ENCODE measurements at regions not wholly inside any gene's neighbourhood (a gene's known extent, or its start where the extent isn't known, plus 50 kb on each side); places are given as distances from the start of the nearest gene placed in this dataset.
"Not testable (repeated sequence)": the region's sequence is repeated elsewhere in the genome, so short reads cannot be mapped to it uniquely, and the experiment has no call there.

DNA sequence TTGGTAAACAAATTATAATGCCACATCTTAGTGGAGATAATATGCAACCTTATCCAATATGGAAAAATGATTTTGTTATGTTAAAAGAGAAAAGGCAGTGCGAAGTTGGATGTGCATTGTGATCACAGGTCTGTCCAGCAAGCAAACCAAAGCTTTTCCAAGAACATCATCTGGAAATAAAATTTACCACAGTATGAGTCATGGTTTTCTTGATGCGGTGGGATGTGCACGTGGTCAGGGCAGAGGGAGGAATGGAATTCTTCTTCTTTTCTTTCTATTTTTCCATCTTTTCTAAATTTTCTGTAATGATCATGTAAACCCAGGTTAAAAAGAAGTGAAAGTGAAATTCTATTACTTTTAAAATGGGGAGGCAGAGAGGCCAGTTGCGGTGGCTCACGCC, 169.8 kb downstream of the C11orf91 start:
- H3K4me3 ChIP-seq (ENCODE audit: low read depth, low read length) = no peak overlapping the region
- TF ChIP-seq, protein P1, sequence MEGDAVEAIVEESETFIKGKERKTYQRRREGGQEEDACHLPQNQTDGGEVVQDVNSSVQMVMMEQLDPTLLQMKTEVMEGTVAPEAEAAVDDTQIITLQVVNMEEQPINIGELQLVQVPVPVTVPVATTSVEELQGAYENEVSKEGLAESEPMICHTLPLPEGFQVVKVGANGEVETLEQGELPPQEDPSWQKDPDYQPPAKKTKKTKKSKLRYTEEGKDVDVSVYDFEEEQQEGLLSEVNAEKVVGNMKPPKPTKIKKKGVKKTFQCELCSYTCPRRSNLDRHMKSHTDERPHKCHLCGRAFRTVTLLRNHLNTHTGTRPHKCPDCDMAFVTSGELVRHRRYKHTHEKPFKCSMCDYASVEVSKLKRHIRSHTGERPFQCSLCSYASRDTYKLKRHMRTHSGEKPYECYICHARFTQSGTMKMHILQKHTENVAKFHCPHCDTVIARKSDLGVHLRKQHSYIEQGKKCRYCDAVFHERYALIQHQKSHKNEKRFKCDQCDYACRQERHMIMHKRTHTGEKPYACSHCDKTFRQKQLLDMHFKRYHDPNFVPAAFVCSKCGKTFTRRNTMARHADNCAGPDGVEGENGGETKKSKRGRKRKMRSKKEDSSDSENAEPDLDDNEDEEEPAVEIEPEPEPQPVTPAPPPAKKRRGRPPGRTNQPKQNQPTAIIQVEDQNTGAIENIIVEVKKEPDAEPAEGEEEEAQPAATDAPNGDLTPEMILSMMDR (IDR thresholded peaks at IDR 0.05; ENCODE audit: insufficient read depth, low read length) = no peak
- peak; percentile 50 for DNase-seq (ENCODE audit: low read depth)

DNA sequence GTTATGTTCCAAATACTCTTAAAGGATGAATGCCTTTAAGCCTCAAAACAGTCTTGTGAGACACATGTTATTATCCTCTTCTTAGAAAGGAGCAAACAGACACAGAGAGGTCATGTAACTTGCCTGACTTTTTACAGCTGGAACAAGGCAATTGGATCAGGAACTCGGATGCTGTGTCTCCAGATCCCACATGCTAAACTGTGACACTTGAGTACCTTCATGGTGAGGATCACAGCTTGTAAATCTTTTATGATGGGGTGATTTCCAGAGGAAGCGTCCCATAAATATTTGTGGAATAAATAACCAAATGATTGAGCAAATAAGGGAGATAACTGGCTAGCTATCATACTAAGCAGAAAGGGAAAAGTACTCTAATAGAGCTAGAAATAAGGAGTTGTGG, 171.2 kb downstream of the C11orf91 start:
- no peak overlapping the region for H3K4me3 ChIP-seq (ENCODE audit: low read depth, low read length)
- TF ChIP-seq, protein P1 (IDR thresholded peaks at IDR 0.05; ENCODE audit: insufficient read depth, low read length) = no peak
- no peak for DNase-seq (ENCODE audit: low read depth)

DNA sequence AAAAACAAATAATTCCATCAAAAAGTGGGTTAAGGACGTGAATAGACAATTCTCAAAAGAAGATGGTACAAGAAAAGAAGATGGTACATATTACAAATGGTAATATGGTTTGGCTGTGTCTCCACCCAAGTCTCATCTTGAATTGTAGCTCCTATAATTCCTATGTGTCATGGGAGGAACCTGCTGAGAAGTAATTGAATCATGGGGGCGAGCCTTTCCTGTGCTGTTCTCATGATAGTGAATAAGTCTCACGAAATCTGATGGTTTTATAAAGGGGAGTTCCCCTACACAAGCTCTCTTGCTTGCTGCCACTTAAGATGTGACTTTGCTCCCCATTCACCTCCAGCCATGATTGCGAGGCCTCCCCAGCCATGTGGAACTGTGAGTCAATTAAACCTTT, 172.9 kb downstream of the C11orf91 start:
- not testable (repeated sequence) for DNase-seq (ENCODE audit: low read depth); H3K4me3 ChIP-seq (ENCODE audit: low read depth, low read length)

DNA sequence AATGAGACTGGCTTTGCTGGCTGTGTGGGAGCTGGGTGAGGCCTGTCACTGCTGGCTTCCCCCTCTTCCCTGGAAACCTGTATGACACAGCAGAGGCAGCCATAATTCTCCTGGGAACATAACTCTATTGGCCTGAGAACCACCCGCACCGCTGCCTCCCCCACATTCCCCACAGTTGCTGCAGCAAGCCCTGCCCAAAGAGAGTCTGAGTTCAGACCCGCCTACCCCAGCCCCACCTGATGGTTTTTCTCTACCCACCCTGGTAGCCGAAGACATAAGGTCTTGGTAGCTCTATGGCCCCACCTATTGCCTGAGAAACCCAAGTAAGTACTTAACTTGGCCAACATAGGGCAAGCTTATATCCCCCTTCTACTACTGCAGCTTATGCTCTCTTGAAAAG, 174.8 kb downstream of the C11orf91 start:
- TF ChIP-seq, protein P1 (IDR thresholded peaks at IDR 0.05; ENCODE audit: insufficient read depth, low read length) = no peak
- no peak overlapping the region for H3K4me3 ChIP-seq (ENCODE audit: low read depth, low read length)
- no peak for DNase-seq (ENCODE audit: low read depth)

DNA sequence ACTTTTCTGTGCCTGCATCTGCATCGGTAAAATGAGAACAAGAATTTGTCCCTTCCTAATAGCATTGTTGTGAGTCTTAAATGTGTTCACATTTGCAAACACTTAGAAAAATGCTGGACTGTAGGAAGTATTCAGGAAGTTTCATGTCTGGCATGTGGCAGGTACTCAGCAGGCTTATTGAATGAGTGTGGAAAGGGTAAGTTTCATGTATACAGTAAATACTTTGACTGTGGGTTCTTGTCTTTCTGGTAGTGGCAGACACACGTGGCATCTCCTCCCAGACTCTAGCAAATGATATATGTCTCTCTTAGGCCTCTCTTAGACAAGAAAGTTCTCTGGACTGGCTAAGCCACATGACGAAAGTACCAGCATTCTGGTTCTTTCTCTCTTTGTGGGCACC, 179.2 kb downstream of the C11orf91 start:
- H3K4me3 ChIP-seq (ENCODE audit: low read depth, low read length) = no peak overlapping the region
- DNase-seq (ENCODE audit: low read depth) = no peak
- TF ChIP-seq, protein P1 (IDR thresholded peaks at IDR 0.05; ENCODE audit: insufficient read depth, low read length) = no peak

DNA sequence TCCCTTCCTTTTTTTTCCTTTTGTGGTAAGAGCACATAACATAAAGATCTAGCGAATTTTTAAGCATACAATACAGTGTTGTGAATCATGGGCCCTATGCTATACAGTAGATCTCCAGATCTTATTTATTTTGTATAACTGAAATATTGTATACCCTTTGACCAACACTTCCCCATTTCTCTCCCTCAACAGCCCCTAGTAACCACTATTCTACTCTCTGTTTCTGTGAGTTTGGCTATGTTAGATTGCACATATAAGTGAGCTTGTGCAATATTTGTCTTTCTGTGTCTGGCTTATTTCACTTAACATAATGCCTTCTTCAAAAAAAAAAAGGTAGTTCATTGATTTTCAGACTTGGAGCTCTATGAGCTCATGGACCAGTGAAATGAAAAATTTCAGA, 180.5 kb downstream of the C11orf91 start:
- H3K4me3 ChIP-seq (ENCODE audit: low read depth, low read length) = no peak overlapping the region
- TF ChIP-seq, protein P1 (IDR thresholded peaks at IDR 0.05; ENCODE audit: insufficient read depth, low read length) = no peak
- DNase-seq (ENCODE audit: low read depth) = no peak

DNA sequence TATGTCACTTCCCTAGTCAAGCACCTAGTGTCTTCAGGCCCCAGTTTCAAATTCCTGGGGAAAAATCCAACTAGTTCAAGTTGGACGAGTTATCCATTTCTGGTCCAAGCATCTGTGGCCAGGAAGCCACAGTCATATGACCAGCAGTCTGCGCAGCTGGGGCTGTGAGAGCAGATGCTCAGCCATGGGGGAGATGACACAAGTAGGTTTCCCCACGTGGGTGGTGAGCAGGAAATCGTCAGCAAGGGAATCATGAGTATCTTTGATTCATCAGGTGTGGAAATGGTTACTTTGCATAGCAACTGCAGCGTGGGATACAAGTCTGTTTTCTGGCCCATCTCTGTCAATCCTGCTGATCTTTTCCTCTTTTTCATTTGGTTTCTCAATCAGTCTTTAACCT, 185.3 kb downstream of the C11orf91 start:
- no peak overlapping the region for H3K4me3 ChIP-seq (ENCODE audit: low read depth, low read length)
- peak; percentile 19 for DNase-seq (ENCODE audit: low read depth)
- TF ChIP-seq, protein P1 (IDR thresholded peaks at IDR 0.05; ENCODE audit: insufficient read depth, low read length) = no peak

Measured in fibroblast of the aortic adventitia (primary cell).